ENCODE measurements at regions not wholly inside any gene's neighbourhood (a gene's known extent, or its start where the extent isn't known, plus 50 kb on each side); places are given as distances from the start of the nearest gene placed in this dataset.

GRCh38 chrX:14194711-14195110 lies 165.0 kb upstream of the GEMIN8 start:
- TF ChIP-seq SUZ12 (IDR thresholded peaks at IDR 0.05) (no peak), BHLHE40 (IDR thresholded peaks at IDR 0.05; ENCODE audit: borderline replicate concordance) (no peak), HDGF (IDR thresholded peaks at IDR 0.05; ENCODE audit: borderline replicate concordance) (no peak), FOXK2 (IDR thresholded peaks at IDR 0.05) (no peak), FOXA1 (IDR thresholded peaks at IDR 0.05) (no peak), TARDBP (IDR thresholded peaks at IDR 0.05) (no peak), L3MBTL2 (conservative IDR thresholded peaks at IDR 0.05) (no peak), LEF1 (IDR thresholded peaks at IDR 0.05; ENCODE audit: borderline replicate concordance) (no peak), FOXM1 (IDR thresholded peaks at IDR 0.05; ENCODE audit: borderline replicate concordance) (no peak), ARNT (IDR thresholded peaks at IDR 0.05) (no peak), SP1 (IDR thresholded peaks at IDR 0.05) (no peak), ELF4 (IDR thresholded peaks at IDR 0.05) (no peak), NFRKB (IDR thresholded peaks at IDR 0.05) (no peak), PKNOX1 (IDR thresholded peaks at IDR 0.05) (no peak), ZNF384 (IDR thresholded peaks at IDR 0.05) (no peak), CTBP1 (IDR thresholded peaks at IDR 0.05; ENCODE audit: borderline replicate concordance) (no peak)
- ChIA-PET POLR2A (no interaction called here), CTCF (no interaction called here)
- no peak for DNase-seq (ENCODE audit: extremely low spot score)

- no peak for DNase-seq (ENCODE audit: extremely low spot score)
- ChIA-PET POLR2A (no interaction called here), CTCF (no interaction called here)
- TF ChIP-seq FOXK2 (IDR thresholded peaks at IDR 0.05) (no peak), ELF4 (IDR thresholded peaks at IDR 0.05) (no peak), ZNF384 (IDR thresholded peaks at IDR 0.05) (no peak), LEF1 (IDR thresholded peaks at IDR 0.05; ENCODE audit: borderline replicate concordance) (no peak), SUZ12 (IDR thresholded peaks at IDR 0.05) (no peak), TARDBP (IDR thresholded peaks at IDR 0.05) (no peak), HDGF (IDR thresholded peaks at IDR 0.05; ENCODE audit: borderline replicate concordance) (no peak), CTBP1 (IDR thresholded peaks at IDR 0.05; ENCODE audit: borderline replicate concordance) (no peak), ARNT (IDR thresholded peaks at IDR 0.05) (no peak), FOXA1 (IDR thresholded peaks at IDR 0.05) (no peak), FOXM1 (IDR thresholded peaks at IDR 0.05; ENCODE audit: borderline replicate concordance) (no peak), NFRKB (IDR thresholded peaks at IDR 0.05) (no peak), BHLHE40 (IDR thresholded peaks at IDR 0.05; ENCODE audit: borderline replicate concordance) (no peak), L3MBTL2 (conservative IDR thresholded peaks at IDR 0.05) (no peak), SP1 (IDR thresholded peaks at IDR 0.05) (no peak), PKNOX1 (IDR thresholded peaks at IDR 0.05) (no peak)
Observed at GRCh38 chrX:14193547-14193946, 163.9 kb upstream of the GEMIN8 start.

GRCh38 chrX:14173873-14174272 lies 144.2 kb upstream of the GEMIN8 start:
- TF ChIP-seq NFRKB (IDR thresholded peaks at IDR 0.05) (no peak), HDGF (IDR thresholded peaks at IDR 0.05; ENCODE audit: borderline replicate concordance) (no peak), ELF4 (IDR thresholded peaks at IDR 0.05) (no peak), FOXK2 (IDR thresholded peaks at IDR 0.05) (no peak), ZNF384 (IDR thresholded peaks at IDR 0.05) (no peak), BHLHE40 (IDR thresholded peaks at IDR 0.05; ENCODE audit: borderline replicate concordance) (no peak), SUZ12 (IDR thresholded peaks at IDR 0.05) (no peak), PKNOX1 (IDR thresholded peaks at IDR 0.05) (no peak), FOXM1 (IDR thresholded peaks at IDR 0.05; ENCODE audit: borderline replicate concordance) (no peak), SP1 (IDR thresholded peaks at IDR 0.05) (no peak), FOXA1 (IDR thresholded peaks at IDR 0.05) (no peak), LEF1 (IDR thresholded peaks at IDR 0.05; ENCODE audit: borderline replicate concordance) (no peak), L3MBTL2 (conservative IDR thresholded peaks at IDR 0.05) (no peak), ARNT (IDR thresholded peaks at IDR 0.05) (no peak), CTBP1 (IDR thresholded peaks at IDR 0.05; ENCODE audit: borderline replicate concordance) (no peak), TARDBP (IDR thresholded peaks at IDR 0.05) (no peak)
- no peak for DNase-seq (ENCODE audit: extremely low spot score)
- CTCF ChIA-PET, result no interaction called here
- POLR2A ChIA-PET, result no interaction called here

- ChIA-PET CTCF (no interaction called here), POLR2A (no interaction called here)
- TF ChIP-seq L3MBTL2 (conservative IDR thresholded peaks at IDR 0.05), result no peak
- no peak for TF ChIP-seq HDGF (IDR thresholded peaks at IDR 0.05; ENCODE audit: borderline replicate concordance)
- no peak for TF ChIP-seq TARDBP (IDR thresholded peaks at IDR 0.05)
- no peak for DNase-seq (ENCODE audit: extremely low spot score)
Observed at GRCh38 chrX:14164828-14165227, 135.1 kb upstream of the GEMIN8 start.

GRCh38 chrX:14125462-14125861 lies 95.8 kb upstream of the GEMIN8 start:
- DNase-seq (ENCODE audit: extremely low spot score), result no peak
- CTCF ChIA-PET, result no interaction called here
- no peak for TF ChIP-seq HDGF (IDR thresholded peaks at IDR 0.05; ENCODE audit: borderline replicate concordance)
- no peak for TF ChIP-seq BHLHE40 (IDR thresholded peaks at IDR 0.05; ENCODE audit: borderline replicate concordance)
- TF ChIP-seq LEF1 (IDR thresholded peaks at IDR 0.05; ENCODE audit: borderline replicate concordance), result no peak
- TF ChIP-seq CTBP1 (IDR thresholded peaks at IDR 0.05; ENCODE audit: borderline replicate concordance), result no peak
- TF ChIP-seq SP1 (IDR thresholded peaks at IDR 0.05), result no peak
- TF ChIP-seq ZNF384 (IDR thresholded peaks at IDR 0.05), result no peak
- no peak for TF ChIP-seq FOXK2 (IDR thresholded peaks at IDR 0.05)
- no peak for TF ChIP-seq FOXA1 (IDR thresholded peaks at IDR 0.05)
- TF ChIP-seq NFRKB (IDR thresholded peaks at IDR 0.05), result no peak
- TF ChIP-seq ELF4 (IDR thresholded peaks at IDR 0.05), result no peak
- no peak for TF ChIP-seq FOXM1 (IDR thresholded peaks at IDR 0.05; ENCODE audit: borderline replicate concordance)
- no peak for TF ChIP-seq ARNT (IDR thresholded peaks at IDR 0.05)
- no peak for TF ChIP-seq L3MBTL2 (conservative IDR thresholded peaks at IDR 0.05)
- POLR2A ChIA-PET, result no interaction called here

GRCh38 chrX:14124562-14124961 lies 94.9 kb upstream of the GEMIN8 start:
- CTCF ChIA-PET, result no interaction called here
- TF ChIP-seq BHLHE40 (IDR thresholded peaks at IDR 0.05; ENCODE audit: borderline replicate concordance) (no peak), TARDBP (IDR thresholded peaks at IDR 0.05) (no peak), FOXM1 (IDR thresholded peaks at IDR 0.05; ENCODE audit: borderline replicate concordance) (no peak), FOXA1 (IDR thresholded peaks at IDR 0.05) (no peak)

More at GRCh38 chrX:14124562-14124961, 94.9 kb upstream of the GEMIN8 start:
- no peak for DNase-seq (ENCODE audit: extremely low spot score)
- POLR2A ChIA-PET, result no interaction called here
